ENCODE measurements at regions not wholly inside any gene's neighbourhood (a gene's known extent, or its start where the extent isn't known, plus 50 kb on each side); places are given as distances from the start of the nearest gene placed in this dataset.

DNA sequence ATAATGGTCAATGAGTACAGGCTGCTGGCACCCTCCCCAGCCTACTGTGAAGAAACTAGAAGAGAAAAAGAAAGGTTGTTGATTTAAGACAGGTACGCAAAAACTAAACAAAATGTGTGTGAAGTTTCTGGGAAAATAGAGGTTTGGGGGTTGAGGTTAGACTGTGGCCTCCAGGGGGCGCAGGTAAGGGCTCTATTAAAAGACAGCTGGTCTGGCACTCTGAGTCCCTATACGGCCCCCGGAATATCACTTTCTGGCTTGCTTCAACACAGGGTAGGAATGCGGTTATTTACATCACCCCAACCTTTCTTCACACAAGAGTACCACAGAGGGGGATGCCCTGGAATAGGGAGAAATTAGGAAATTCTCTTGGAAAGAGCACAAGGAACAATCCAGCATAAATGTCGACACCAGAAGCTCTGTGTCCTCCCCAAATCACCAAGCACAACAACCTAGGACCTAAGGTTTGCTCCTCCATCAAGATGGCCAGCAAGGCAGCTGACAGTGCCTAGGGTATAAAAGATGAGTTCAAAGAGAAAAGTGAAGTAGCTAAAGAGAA, 480.8 kb upstream of the KLHL29 start:
- no peak for DNase-seq (ENCODE audit: low read depth)
- H3K4me3 ChIP-seq (ENCODE audit: low read depth, low read length) = no peak overlapping the region
- TF ChIP-seq, protein P1, sequence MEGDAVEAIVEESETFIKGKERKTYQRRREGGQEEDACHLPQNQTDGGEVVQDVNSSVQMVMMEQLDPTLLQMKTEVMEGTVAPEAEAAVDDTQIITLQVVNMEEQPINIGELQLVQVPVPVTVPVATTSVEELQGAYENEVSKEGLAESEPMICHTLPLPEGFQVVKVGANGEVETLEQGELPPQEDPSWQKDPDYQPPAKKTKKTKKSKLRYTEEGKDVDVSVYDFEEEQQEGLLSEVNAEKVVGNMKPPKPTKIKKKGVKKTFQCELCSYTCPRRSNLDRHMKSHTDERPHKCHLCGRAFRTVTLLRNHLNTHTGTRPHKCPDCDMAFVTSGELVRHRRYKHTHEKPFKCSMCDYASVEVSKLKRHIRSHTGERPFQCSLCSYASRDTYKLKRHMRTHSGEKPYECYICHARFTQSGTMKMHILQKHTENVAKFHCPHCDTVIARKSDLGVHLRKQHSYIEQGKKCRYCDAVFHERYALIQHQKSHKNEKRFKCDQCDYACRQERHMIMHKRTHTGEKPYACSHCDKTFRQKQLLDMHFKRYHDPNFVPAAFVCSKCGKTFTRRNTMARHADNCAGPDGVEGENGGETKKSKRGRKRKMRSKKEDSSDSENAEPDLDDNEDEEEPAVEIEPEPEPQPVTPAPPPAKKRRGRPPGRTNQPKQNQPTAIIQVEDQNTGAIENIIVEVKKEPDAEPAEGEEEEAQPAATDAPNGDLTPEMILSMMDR (IDR thresholded peaks at IDR 0.05; ENCODE audit: insufficient read depth, low read length) = peak; percentile 7

DNA sequence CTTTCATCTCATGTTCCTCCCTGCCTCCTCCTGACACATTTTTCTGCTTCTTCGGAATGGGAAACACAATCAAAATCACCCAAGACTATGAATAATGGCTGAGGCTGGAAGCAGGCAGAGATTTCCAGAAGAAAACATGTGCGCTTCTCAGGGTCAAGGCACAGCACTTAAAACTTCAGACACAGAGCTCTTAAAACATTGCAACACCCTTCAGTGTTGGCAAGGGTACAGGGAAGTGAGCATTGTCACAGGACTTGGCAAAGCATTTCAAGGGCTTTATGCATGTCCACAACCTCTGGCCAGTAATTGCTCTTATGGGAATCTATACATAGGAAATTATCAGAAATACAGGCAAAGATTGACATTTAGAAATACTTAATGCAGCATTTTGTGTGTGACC, 477.6 kb upstream of the KLHL29 start:
- DNase-seq (ENCODE audit: low read depth) = no peak
- TF ChIP-seq, protein P1 (IDR thresholded peaks at IDR 0.05; ENCODE audit: insufficient read depth, low read length) = no peak
- no peak overlapping the region for H3K4me3 ChIP-seq (ENCODE audit: low read depth, low read length)

DNA sequence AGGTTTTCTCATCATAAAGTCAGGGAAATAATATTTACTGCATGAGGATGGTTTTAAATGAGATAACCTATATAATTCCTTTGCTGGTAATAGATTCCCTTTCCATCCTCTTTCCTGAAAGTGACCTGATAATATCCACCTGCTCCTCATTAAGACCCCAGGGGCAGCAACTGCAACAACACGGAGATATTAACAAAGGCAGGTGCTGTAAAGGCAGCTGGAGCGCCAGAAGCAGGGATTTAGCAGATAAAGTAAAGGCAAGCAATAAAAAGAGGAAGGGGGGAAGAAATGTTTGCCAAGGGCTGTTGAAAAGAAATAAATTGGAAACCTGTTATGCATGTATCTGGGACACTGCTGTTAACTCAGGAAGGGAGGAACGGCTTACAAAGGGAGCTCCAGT, 472.6 kb upstream of the KLHL29 start:
- no peak overlapping the region for H3K4me3 ChIP-seq (ENCODE audit: low read depth, low read length)
- no peak for DNase-seq (ENCODE audit: low read depth)
- TF ChIP-seq, protein P1 (IDR thresholded peaks at IDR 0.05; ENCODE audit: insufficient read depth, low read length) = no peak

DNA sequence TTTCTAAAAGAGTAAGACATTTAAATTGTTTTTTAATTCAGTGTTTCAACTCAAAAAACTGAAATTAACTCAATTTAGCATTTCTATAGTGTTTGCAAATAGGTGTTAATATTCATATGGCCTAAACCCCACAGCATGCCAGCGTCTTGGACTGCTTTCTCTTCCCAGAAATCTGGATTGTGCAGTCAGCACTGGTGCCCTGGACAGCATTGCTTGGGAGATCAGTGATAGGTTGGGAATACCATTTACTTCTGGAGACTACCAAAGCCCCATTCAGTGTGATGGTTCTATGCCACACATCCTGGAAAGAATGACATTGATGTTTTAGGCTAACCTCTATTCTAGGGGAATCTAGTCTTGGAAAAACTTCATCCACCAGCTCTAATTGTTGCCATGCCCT, 455.0 kb upstream of the KLHL29 start:
- TF ChIP-seq, protein P1 (IDR thresholded peaks at IDR 0.05; ENCODE audit: insufficient read depth, low read length) = no peak
- no peak for DNase-seq (ENCODE audit: low read depth)
- no peak overlapping the region for H3K4me3 ChIP-seq (ENCODE audit: low read depth, low read length)

DNA sequence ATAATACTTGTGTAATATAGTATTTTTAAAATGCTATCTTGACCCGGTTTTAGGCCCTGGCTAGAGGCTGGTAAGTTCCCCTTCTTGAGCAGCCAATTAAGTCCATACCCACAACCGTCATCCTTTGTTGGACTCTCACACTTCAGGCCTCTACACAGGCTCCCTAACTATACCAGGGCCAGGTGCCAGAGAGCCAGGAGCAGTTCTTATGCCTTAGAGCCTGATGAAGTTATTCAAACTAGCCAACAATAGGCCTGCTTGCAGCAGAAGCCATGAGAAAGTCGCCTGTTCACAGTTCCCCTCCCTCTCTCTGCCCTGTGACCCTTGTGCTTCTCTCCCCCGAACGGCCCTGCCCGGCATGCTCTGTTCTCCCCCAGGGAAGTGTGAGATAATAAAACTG, 454.2 kb upstream of the KLHL29 start:
- no peak for DNase-seq (ENCODE audit: low read depth)
- H3K4me3 ChIP-seq (ENCODE audit: low read depth, low read length) = no peak overlapping the region
- TF ChIP-seq, protein P1 (IDR thresholded peaks at IDR 0.05; ENCODE audit: insufficient read depth, low read length) = no peak

DNA sequence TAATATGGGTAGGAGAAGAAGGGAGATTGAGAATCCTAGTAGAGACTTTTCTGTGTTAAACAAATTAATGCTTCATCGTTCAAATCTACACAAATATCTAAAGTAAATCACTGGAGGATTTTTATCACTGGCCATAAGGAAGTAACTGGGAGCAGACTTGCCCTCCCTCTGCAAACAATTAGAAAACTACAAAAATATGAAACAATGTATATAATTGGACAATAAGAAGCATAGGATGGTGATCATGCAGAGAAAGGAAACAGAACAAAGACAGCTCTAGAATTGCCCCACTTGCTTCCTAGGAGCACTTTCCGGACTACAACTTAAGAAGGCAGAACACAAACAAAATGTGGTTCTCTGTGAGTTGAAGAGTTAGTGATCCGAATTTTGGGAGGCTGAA, 452.7 kb upstream of the KLHL29 start:
- no peak overlapping the region for H3K4me3 ChIP-seq (ENCODE audit: low read depth, low read length)
- TF ChIP-seq, protein P1 (IDR thresholded peaks at IDR 0.05; ENCODE audit: insufficient read depth, low read length) = no peak
- no peak for DNase-seq (ENCODE audit: low read depth)

DNA sequence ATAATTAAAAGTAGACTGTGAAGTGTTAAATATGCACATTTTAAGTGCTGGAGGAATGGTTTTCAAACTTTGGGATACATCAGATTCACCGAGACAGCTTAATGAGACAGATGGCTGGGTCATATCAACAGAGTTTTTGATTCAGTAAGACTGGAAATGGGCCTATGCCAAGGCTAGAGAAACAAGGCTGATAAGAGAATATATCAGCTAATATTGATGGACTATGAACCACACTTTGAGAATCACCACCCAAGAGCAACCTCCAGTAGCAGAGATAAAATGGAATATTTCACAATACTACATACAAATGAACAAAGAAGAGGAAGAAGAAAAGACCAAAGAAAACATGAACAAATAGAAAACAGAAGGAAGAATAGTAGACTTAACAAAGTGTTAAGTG, 450.2 kb upstream of the KLHL29 start:
- H3K4me3 ChIP-seq (ENCODE audit: low read depth, low read length) = no peak overlapping the region
- TF ChIP-seq, protein P1 (IDR thresholded peaks at IDR 0.05; ENCODE audit: insufficient read depth, low read length) = no peak
- DNase-seq (ENCODE audit: low read depth) = no peak

Measured in fibroblast of the aortic adventitia (primary cell).